Neuron (in vitro differentiated cells): ENCODE measurements at regions not wholly inside any gene's neighbourhood (a gene's known extent, or its start where the extent isn't known, plus 50 kb on each side); places are given as distances from the start of the nearest gene placed in this dataset.
"Not testable (repeated sequence)": the region's sequence is repeated elsewhere in the genome, so short reads cannot be mapped to it uniquely, and the experiment has no call there.

Experiments used
- H2AFZ ChIP-seq: one replicate; pipeline ENCODE4 v1.6.1; 2013; ENCODE audit warnings: low read depth, mild to moderate bottlenecking, inconsistent platforms, low read length, moderate library complexity
- H3K27me3 ChIP-seq: one replicate; pipeline ENCODE4 v1.6.1; 2013; ENCODE audit warnings: low read length; ENCODE audit not compliant: insufficient read depth
- H3K36me3 ChIP-seq: one replicate; pipeline ENCODE4 v1.6.1; 2013; ENCODE audit warnings: low read length; ENCODE audit not compliant: insufficient read depth
- H3K4me1 ChIP-seq: one replicate; pipeline ENCODE4 v1.6.1; 2013; ENCODE audit warnings: low read length; ENCODE audit not compliant: insufficient read depth
- H3K4me3 ChIP-seq: 2 replicates; pipeline ENCODE4 v1.5.1; 2013; ENCODE audit warnings: mild to moderate bottlenecking, low read length, moderate library complexity
- H3K9me3 ChIP-seq: one replicate; pipeline ENCODE4 v1.6.1; 2013; ENCODE audit warnings: low read length

DNA sequence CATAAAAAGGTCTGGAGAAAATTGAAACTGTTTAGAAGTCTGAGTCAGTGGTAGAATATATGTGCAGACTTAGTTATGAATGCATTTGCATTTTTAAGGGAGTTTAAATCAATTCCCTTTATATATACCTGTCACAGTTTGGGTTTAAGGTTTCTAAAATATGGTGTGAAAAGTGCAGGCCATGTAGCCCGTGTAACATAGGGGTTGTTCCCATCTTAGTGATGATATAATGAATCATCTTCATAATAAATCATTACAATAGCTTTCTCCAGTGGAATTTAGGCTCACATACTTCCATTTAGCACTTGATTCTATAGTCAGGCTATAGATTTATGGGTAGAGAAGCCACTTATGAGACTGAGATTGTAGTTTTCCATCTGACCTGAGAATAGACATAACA, 1162.4 kb downstream of the SLC16A7 start:
- no peaks in the 10 kb centered on the region for H3K9me3 ChIP-seq
- H2AFZ ChIP-seq, result no peak overlapping the region
- H3K4me1 ChIP-seq, result no peaks in the 10 kb centered on the region
- H3K36me3 ChIP-seq, result no peaks in the 10 kb centered on the region
- no peaks in the 10 kb centered on the region for H3K27me3 ChIP-seq
- H3K4me3 ChIP-seq, result no peak overlapping the region

DNA sequence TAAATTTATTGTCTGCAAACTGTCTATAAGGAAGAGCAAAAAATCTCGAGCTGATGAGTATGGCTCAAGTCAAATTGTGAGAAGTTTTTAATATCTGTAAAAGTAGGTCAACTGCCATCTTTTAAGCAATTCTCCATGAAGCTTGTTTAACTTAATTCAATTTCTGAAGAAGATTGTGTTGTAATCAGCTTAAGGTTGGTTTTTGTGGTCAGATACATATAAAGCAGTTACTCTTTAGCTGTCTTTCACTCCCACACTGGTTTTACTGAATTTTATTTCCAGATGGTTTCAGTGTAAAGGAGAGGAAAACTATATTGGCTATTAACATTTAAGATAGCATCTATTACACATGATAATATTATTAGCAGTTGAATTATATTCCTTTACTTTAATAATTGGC, 1165.1 kb downstream of the SLC16A7 start:
- Histone ChIP-seq H3K36me3 (no peaks in the 10 kb centered on the region), H3K27me3 (no peaks in the 10 kb centered on the region), H3K4me1 (no peaks in the 10 kb centered on the region), H3K4me3 (no peak overlapping the region), H2AFZ (no peak overlapping the region), H3K9me3 (no peaks in the 10 kb centered on the region)

DNA sequence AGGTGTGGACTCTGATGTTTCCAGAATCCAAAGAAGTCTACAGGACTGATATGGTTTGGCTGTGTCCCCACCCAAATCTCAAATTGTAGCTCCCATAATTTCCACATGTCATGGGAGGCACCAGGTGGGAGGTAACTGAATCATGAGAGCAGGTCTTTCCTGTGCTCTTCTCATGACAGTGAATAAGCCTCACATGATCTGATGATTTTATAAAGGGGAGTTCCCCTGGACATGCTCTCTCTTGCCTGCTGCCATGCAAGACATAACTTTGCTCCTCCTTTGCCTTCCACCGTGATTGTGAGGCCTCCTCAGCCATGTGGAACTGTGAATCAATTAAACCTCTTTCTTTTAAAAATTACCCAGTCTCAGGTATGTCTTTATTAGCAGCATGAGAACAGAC, 1205.3 kb downstream of the SLC16A7 start:
- H2AFZ ChIP-seq, H3K9me3 ChIP-seq, H3K4me3 ChIP-seq, H3K36me3 ChIP-seq, H3K27me3 ChIP-seq, H3K4me1 ChIP-seq: not testable (repeated sequence)

DNA sequence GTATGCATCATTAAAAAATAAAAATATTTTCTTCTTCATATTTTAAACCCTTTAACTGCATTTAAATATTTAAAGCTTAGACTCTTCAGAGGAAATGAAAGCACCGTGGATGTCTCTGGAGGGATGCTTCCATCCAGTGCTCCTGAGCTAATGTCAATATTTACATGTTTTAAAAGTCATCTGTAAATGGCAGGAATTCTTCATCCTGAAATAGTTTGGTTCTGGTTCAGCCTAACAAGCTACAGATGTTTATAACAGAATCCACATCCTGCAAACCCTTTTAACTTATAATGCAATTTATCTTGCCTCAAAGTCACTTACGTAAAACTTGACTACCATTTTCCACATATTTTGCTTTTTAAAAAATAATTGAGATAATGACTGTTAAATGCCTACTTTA, 1207.3 kb downstream of the SLC16A7 start:
- Histone ChIP-seq H3K4me1 (no peaks in the 10 kb centered on the region), H3K36me3 (no peaks in the 10 kb centered on the region), H3K9me3 (no peaks in the 10 kb centered on the region), H2AFZ (no peak overlapping the region), H3K27me3 (no peaks in the 10 kb centered on the region), H3K4me3 (no peak overlapping the region)

DNA sequence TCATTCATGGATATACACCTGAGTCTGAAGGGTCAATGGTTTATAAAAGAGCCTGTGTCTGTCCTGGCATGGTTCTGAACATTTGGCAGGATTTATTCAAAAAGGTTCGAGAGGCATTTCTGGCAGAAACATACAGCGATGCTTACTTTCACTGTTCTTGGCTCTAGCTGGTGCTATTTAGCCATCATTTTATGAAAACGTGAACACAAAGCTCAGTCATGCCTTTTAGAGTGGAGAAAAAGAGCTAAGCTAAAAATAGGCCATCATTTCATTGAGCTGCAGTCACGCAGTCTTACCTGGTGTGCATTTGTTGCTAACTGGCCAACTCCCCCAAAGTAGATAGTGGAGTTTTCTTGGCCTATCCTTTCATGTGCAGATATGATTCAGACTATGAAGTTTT, 1209.5 kb downstream of the SLC16A7 start:
- no peaks in the 10 kb centered on the region for H3K9me3 ChIP-seq
- H3K27me3 ChIP-seq, result no peaks in the 10 kb centered on the region
- no peak overlapping the region for H3K4me3 ChIP-seq
- no peaks in the 10 kb centered on the region for H3K4me1 ChIP-seq
- no peak overlapping the region for H2AFZ ChIP-seq
- H3K36me3 ChIP-seq, result no peaks in the 10 kb centered on the region

DNA sequence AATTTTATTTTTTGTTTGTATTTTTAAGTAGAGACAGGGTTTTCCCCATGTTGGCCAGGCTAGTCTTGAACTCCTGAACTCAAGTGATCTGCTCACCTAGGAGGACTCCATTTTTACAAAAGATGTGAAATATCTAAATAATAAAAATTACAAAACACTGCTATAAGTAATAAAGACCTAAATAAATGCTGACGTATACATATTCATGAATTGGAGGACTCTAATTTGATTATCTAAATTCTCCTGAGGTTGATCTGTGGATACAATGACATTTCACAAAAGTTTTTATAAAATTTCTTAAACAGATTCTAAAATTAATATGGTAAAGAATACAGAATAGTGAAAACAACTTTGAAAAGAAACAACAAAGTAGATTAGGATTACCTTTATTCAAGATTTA, 1224.0 kb downstream of the SLC16A7 start:
- Histone ChIP-seq H3K4me3 (no peak overlapping the region), H3K27me3 (no peaks in the 10 kb centered on the region), H2AFZ (no peak overlapping the region), H3K9me3 (no peaks in the 10 kb centered on the region), H3K4me1 (no peaks in the 10 kb centered on the region), H3K36me3 (no peaks in the 10 kb centered on the region)

DNA sequence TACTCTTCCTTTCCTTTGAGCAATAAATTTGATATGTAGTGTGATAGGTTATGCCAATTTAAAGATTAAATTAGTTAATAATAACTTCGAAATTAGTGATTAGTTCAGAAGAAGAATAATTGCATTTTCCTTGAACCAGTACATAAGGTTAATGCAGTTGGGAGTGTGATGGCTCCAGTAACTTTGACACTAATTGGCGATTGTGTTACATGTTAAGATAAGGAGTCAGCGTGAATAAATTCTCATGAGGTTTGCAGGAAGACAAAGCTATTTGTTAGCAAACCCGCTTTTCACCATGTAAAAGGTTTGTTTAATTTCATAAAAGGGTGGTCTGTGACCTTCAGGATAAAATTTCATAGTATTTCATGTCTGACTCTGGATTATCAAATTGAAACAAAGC, 1226.8 kb downstream of the SLC16A7 start:
- no peaks in the 10 kb centered on the region for H3K4me1 ChIP-seq
- no peaks in the 10 kb centered on the region for H3K9me3 ChIP-seq
- no peaks in the 10 kb centered on the region for H3K27me3 ChIP-seq
- H3K36me3 ChIP-seq, result no peaks in the 10 kb centered on the region
- no peak overlapping the region for H2AFZ ChIP-seq
- no peak overlapping the region for H3K4me3 ChIP-seq

DNA sequence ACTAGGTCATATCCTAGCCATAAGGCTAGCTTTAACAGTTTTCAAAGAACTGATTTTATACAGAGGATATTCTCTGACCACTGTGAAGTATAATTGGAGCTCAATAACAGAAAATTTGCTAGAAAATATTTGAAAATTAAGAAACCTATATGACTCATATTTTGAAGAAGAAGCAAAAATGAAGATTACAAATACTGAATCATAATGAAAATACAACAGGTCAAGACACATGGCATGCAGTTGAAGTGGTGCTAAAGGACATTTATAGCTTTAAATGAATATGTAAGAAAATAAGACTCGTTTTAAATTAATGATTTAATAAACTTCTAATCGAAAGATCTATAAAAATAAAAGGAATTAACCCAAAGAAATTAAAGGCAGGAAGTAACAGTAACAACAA, 1234.6 kb downstream of the SLC16A7 start:
- no peaks in the 10 kb centered on the region for H3K4me1 ChIP-seq
- no peak overlapping the region for H2AFZ ChIP-seq
- H3K4me3 ChIP-seq, result no peak overlapping the region
- no peaks in the 10 kb centered on the region for H3K36me3 ChIP-seq
- H3K27me3 ChIP-seq, result no peaks in the 10 kb centered on the region
- no peaks in the 10 kb centered on the region for H3K9me3 ChIP-seq

DNA sequence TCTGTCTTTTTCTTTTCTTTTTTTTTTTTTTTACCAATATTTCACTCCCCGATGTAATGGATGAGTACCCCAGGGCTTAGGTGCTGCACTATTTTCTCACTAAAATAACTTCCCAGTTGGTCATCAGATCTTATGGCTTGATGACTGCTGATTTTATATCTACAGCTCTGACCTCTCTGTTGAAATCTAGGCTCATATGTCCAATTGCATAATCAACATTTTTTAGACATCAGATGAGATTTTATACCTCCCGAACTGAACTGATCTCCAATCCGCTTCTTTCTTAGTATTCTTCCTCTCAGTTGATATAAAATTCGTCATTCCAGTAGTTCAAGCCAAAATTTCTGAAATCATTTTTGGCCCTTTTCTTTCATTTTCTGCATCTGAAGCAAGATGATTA, 1236.5 kb downstream of the SLC16A7 start:
- H3K4me3 ChIP-seq, result no peak overlapping the region
- H3K36me3 ChIP-seq, result no peaks in the 10 kb centered on the region
- H3K4me1 ChIP-seq, result no peaks in the 10 kb centered on the region
- H2AFZ ChIP-seq, result no peak overlapping the region
- no peaks in the 10 kb centered on the region for H3K9me3 ChIP-seq
- no peaks in the 10 kb centered on the region for H3K27me3 ChIP-seq

DNA sequence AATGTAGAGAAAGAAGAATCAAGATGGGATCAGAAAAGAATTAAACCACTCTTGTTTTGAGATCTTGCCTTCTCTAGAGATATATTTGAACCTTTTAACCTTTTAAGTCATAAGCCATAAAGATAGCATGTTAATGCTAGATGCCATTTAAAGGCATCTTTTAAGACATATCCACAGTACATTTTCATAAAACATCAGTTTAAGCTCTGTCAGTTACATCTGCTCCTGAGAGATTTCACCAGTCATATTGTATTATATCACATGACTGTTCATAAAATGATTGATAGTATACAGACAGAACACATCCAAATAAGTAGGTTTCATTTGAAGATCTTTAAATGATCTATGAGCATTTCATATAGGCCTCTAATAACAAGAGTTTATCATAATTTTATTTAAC, 1238.5 kb downstream of the SLC16A7 start:
- Histone ChIP-seq H3K9me3 (no peaks in the 10 kb centered on the region), H3K4me1 (no peaks in the 10 kb centered on the region), H3K27me3 (no peaks in the 10 kb centered on the region), H2AFZ (no peak overlapping the region), H3K36me3 (no peaks in the 10 kb centered on the region), H3K4me3 (no peak overlapping the region)

DNA sequence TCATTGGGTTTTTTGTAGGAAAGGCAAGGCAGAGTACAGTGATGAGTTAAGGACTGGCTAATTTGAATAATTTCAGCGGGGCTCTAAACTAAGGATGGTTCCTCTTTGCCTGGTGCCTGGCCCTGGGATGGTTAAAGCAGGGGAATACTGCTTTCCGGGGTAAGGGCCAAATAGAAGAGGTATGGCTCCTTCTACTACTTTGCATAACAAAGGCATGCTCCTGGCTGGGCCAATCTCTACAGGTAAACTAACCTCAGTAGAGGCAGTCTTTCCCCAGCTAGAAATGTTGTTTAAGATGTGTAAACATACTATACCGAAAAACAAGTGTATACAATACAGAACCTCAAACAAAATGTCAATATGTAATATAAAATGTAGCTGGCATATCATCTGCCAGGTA, 1239.0 kb downstream of the SLC16A7 start:
- Histone ChIP-seq H3K4me1 (no peaks in the 10 kb centered on the region), H2AFZ (no peak overlapping the region), H3K4me3 (no peak overlapping the region), H3K27me3 (no peaks in the 10 kb centered on the region), H3K36me3 (no peaks in the 10 kb centered on the region), H3K9me3 (no peaks in the 10 kb centered on the region)

DNA sequence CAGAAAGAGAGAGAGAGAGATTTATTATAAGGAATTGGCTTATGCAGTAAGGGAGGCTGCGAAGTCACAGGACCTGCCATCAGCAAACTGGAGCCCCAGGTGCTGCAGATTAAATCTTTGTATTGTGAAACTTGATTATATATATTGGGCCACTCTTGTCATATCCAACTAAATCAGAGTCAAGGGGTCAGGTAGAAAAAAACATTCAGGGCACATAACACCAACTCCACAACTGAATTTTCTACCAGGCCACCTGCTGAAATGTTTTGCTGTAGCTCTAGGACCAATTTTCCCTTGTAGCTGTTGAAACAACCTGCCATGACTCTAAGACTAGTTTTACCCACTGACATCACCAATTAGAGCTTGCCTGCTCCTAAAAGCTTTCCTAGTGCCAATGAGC, 1240.8 kb downstream of the SLC16A7 start:
- Histone ChIP-seq H3K4me1 (no peaks in the 10 kb centered on the region), H3K4me3 (no peak overlapping the region), H3K36me3 (no peaks in the 10 kb centered on the region), H2AFZ (no peak overlapping the region), H3K27me3 (no peaks in the 10 kb centered on the region), H3K9me3 (no peaks in the 10 kb centered on the region)

DNA sequence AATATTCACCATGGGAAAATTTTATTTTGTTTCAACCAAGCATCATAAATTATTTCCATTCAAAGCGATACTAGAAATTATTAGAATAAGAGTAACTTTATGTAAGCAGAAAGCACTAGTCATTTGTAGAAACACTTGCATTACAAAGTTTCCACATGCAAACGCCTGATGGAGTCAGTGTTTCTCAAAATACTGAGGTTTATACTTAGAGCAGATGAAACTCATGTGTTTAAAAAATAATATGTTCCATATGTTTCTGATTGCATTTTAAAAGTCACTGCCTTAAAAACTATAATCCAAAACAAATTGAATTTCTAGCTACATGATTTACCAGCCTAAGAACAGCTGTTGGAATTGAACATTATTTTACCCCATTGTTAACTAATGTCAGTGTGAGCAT, 1246.4 kb downstream of the SLC16A7 start:
- H3K4me3 ChIP-seq, result no peak overlapping the region
- no peaks in the 10 kb centered on the region for H3K36me3 ChIP-seq
- no peaks in the 10 kb centered on the region for H3K4me1 ChIP-seq
- H3K9me3 ChIP-seq, result no peaks in the 10 kb centered on the region
- no peak overlapping the region for H2AFZ ChIP-seq
- no peaks in the 10 kb centered on the region for H3K27me3 ChIP-seq

DNA sequence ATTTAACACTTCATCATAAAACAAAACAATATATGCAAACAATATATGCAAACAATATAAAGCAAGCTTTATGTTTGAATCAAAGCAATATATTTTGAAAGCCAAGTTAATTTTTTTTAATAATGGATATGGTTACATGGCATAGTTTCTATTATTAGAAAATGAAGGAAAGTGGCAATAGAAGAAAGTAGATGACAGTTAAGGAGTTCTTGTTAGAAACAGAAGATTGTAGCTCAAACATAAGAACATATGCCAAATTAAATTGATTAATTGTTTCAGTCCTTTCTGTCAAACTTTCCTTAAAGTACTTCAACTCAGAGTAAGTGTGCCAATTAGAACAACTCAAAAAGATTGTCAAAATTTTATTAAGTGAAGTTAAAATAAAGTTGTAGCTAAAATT, 1248.3 kb downstream of the SLC16A7 start:
- no peaks in the 10 kb centered on the region for H3K36me3 ChIP-seq
- H3K4me3 ChIP-seq, result no peak overlapping the region
- no peaks in the 10 kb centered on the region for H3K9me3 ChIP-seq
- no peaks in the 10 kb centered on the region for H3K27me3 ChIP-seq
- no peak overlapping the region for H2AFZ ChIP-seq
- H3K4me1 ChIP-seq, result no peaks in the 10 kb centered on the region
